Upper lobe of right lung (tissue), 1 donor: ENCODE measurements at regions not wholly inside any gene's neighbourhood (a gene's known extent, or its start where the extent isn't known, plus 50 kb on each side); places are given as distances from the start of the nearest gene placed in this dataset.

Source experiments
- ATAC-seq: fragments of 200-7000 bp; cut with Tn5 transposase; one replicate; pipeline ENCODE4 v1.9.1; 2020; ENCODE audit warnings: mild to moderate bottlenecking, moderate library complexity
- DNase-seq: peaks from one replicate; pipeline ENCODE4 v3.0.0-alpha.2; 2020
- H3K27ac ChIP-seq: fragments of 200-600 bp; one replicate; pipeline ENCODE4 v1.8.0; 2022
- H3K27me3 ChIP-seq: fragments of 200-600 bp; one replicate; pipeline ENCODE4 v1.8.0; 2022; ENCODE audit warnings: mild to moderate bottlenecking
- H3K36me3 ChIP-seq: fragments of 200-600 bp; one replicate; pipeline ENCODE4 v1.8.0; 2022
- H3K4me1 ChIP-seq: fragments of 200-600 bp; one replicate; pipeline ENCODE4 v1.8.0; 2022
- H3K4me3 ChIP-seq: fragments of 200-600 bp; one replicate; pipeline ENCODE4 v1.8.0; 2022; ENCODE audit warnings: mild to moderate bottlenecking
- H3K9me3 ChIP-seq: fragments of 200-600 bp; one replicate; pipeline ENCODE4 v1.8.0; 2022
- CTCF ChIP-seq: fragments of 200-600 bp; IDR thresholded peaks from one replicate; pipeline ENCODE4 v1.8.0; 2022; ENCODE audit warnings: antibody characterized with exemption
- intact Hi-C: fragments of 100-400 bp; cut with DNase I; formaldehyde crosslinking; loops from one replicate; pipeline ENCODE4 v1.11.0; 2022
- donor health status: DM: no; HTN: yes; CAD: no; lungs with severe emphysema.

GRCh38 chr3:189404797-189405484 is 226.2 kb upstream of the TP63 start:
- TF ChIP-seq CTCF, result no peak
- Histone ChIP-seq H3K9me3 (no peaks in the 10 kb centered on the region), H3K27ac (no peak overlapping the region), H3K4me3 (no peak overlapping the region), H3K36me3 (no peaks in the 10 kb centered on the region), H3K27me3 (no peaks in the 10 kb centered on the region), H3K4me1 (no peaks in the 10 kb centered on the region)
- ATAC-seq (no peak), DNase-seq (no peak)
- intact Hi-C loops, result no loop called here

- intact Hi-C loops, result no loop called here
- H3K4me3 ChIP-seq, result no peak overlapping the region
- no peaks in the 10 kb centered on the region for H3K4me1 ChIP-seq
- no peaks in the 10 kb centered on the region for H3K9me3 ChIP-seq
- DNase-seq (no peak), ATAC-seq (no peak)
- no peaks in the 10 kb centered on the region for H3K27me3 ChIP-seq
- no peaks in the 10 kb centered on the region for H3K36me3 ChIP-seq
- no peak for TF ChIP-seq CTCF
- H3K27ac ChIP-seq, result no peak overlapping the region
These were observed 225.0 kb upstream of the TP63 start for GRCh38 chr3:189406148-189406547.

- DNase-seq, result no peak
- Histone ChIP-seq H3K36me3 (no peaks in the 10 kb centered on the region), H3K9me3 (no peaks in the 10 kb centered on the region), H3K4me1 (no peaks in the 10 kb centered on the region), H3K4me3 (no peak overlapping the region), H3K27ac (no peak overlapping the region), H3K27me3 (no peaks in the 10 kb centered on the region)
- intact Hi-C loops, result no loop called here
- TF ChIP-seq CTCF, result no peak
- no peak for ATAC-seq
These were observed 220.7 kb upstream of the TP63 start for GRCh38 chr3:189410522-189410921.

- H3K4me1 ChIP-seq, result no peaks in the 10 kb centered on the region
- no peak overlapping the region for H3K27ac ChIP-seq
- intact Hi-C loops, result no loop called here
- no peak overlapping the region for H3K4me3 ChIP-seq
- DNase-seq, result no peak
- no peaks in the 10 kb centered on the region for H3K9me3 ChIP-seq
- no peaks in the 10 kb centered on the region for H3K36me3 ChIP-seq
- ATAC-seq, result no peak
- TF ChIP-seq CTCF, result no peak
- no peaks in the 10 kb centered on the region for H3K27me3 ChIP-seq
These were observed 212.2 kb upstream of the TP63 start for GRCh38 chr3:189419038-189419437.

- DNase-seq (no peak), ATAC-seq (no peak)
- Histone ChIP-seq H3K27ac (no peak overlapping the region), H3K4me1 (no peaks in the 10 kb centered on the region), H3K9me3 (no peaks in the 10 kb centered on the region), H3K4me3 (no peak overlapping the region), H3K36me3 (no peaks in the 10 kb centered on the region), H3K27me3 (no peaks in the 10 kb centered on the region)
- no peak for TF ChIP-seq CTCF
- intact Hi-C loops, result no loop called here
These were observed 211.5 kb upstream of the TP63 start for GRCh38 chr3:189419683-189420082.

- H3K27me3 ChIP-seq, result no peaks in the 10 kb centered on the region
- intact Hi-C loops, result no loop called here
- H3K9me3 ChIP-seq, result no peaks in the 10 kb centered on the region
- H3K27ac ChIP-seq, result no peak overlapping the region
- no peaks in the 10 kb centered on the region for H3K36me3 ChIP-seq
- H3K4me1 ChIP-seq, result no peaks in the 10 kb centered on the region
- ATAC-seq (no peak), DNase-seq (no peak)
- no peak overlapping the region for H3K4me3 ChIP-seq
- TF ChIP-seq CTCF, result no peak
These were observed 206.3 kb upstream of the TP63 start for GRCh38 chr3:189424922-189425321.
